Brain microvascular endothelial cell (primary cell): ENCODE measurements at regions not wholly inside any gene's neighbourhood (a gene's known extent, or its start where the extent isn't known, plus 50 kb on each side); places are given as distances from the start of the nearest gene placed in this dataset.

Source experiments
- DNase-seq: peaks from one replicate; pipeline ENCODE4 v3.0.0-alpha.2; 2020
- H3K27ac ChIP-seq: fragments of 250-450 bp; sonication (Bioruptor Pico); 2 replicates; pipeline ENCODE4 v1.5.1; 2020; ENCODE audit warnings: mild to moderate bottlenecking, moderate library complexity
- H3K27me3 ChIP-seq: fragments of 250-450 bp; sonication (Bioruptor Pico); replicated peaks from 2 replicates; pipeline ENCODE4 v1.5.1; 2020; ENCODE audit warnings: mild to moderate bottlenecking
- H3K36me3 ChIP-seq: fragments of 250-450 bp; sonication (Bioruptor Pico); replicated peaks from 2 replicates; pipeline ENCODE4 v1.5.1; 2020; ENCODE audit warnings: mild to moderate bottlenecking
- H3K4me3 ChIP-seq: 2 replicates; pipeline ENCODE4 v1.5.1; 2011; ENCODE audit warnings: low read depth, mild to moderate bottlenecking, control low read depth, low read length, moderate library complexity
- CTCF ChIP-seq: IDR thresholded peaks from 2 replicates; pipeline ENCODE4 v1.5.1; 2011; ENCODE audit warnings: low read depth, mild to moderate bottlenecking, moderate library complexity, low read length, control low read depth, inconsistent platforms; ENCODE audit errors: missing control alignments
- in situ Hi-C: cut with HindIII; loops from 2 replicates; pipeline ENCODE4 v1.10.0; 2017; ENCODE audit warnings: low sequenced_read_pairs, low pct_ligation_motif_present

GRCh38 chr11:112523031-112523430 is 262.4 kb upstream of the PLET1 start:
- in situ Hi-C loops: no loop called here
- H3K27ac ChIP-seq: no peak overlapping the region
- no peak overlapping the region for H3K4me3 ChIP-seq
- no peaks in the 10 kb centered on the region for H3K36me3 ChIP-seq
- no peak for DNase-seq
- TF ChIP-seq CTCF: no peak
- H3K27me3 ChIP-seq: no peaks in the 10 kb centered on the region

GRCh38 chr11:112523477-112523876 is 262.8 kb upstream of the PLET1 start:
- no peaks in the 10 kb centered on the region for H3K27me3 ChIP-seq
- no peak for DNase-seq
- in situ Hi-C loops: no loop called here

GRCh38 chr11:112523951-112524350 is 263.3 kb upstream of the PLET1 start:
- DNase-seq: no peak
- no peaks in the 10 kb centered on the region for H3K27me3 ChIP-seq
- no peak for TF ChIP-seq CTCF
- H3K36me3 ChIP-seq: no peaks in the 10 kb centered on the region
- H3K4me3 ChIP-seq: no peak overlapping the region
- in situ Hi-C loops: no loop called here
- no peak overlapping the region for H3K27ac ChIP-seq

More at GRCh38 chr11:112523477-112523876, 262.8 kb upstream of the PLET1 start:
- no peak for TF ChIP-seq CTCF
- Histone ChIP-seq H3K36me3 (no peaks in the 10 kb centered on the region), H3K4me3 (no peak overlapping the region), H3K27ac (no peak overlapping the region)

- Histone ChIP-seq H3K27me3 (no peaks in the 10 kb centered on the region), H3K36me3 (no peaks in the 10 kb centered on the region), H3K4me3 (no peak overlapping the region), H3K27ac (no peak overlapping the region)
- no peak for TF ChIP-seq CTCF
- in situ Hi-C loops: no loop called here
- no peak for DNase-seq
Measured at GRCh38 chr11:112524798-112525197, 264.1 kb upstream of the PLET1 start.

- in situ Hi-C loops: no loop called here
- no peak for DNase-seq
- Histone ChIP-seq H3K4me3 (no peak overlapping the region), H3K27ac (no peak overlapping the region), H3K36me3 (no peaks in the 10 kb centered on the region), H3K27me3 (no peaks in the 10 kb centered on the region)
- no peak for TF ChIP-seq CTCF
Measured at GRCh38 chr11:112525270-112525669, 264.6 kb upstream of the PLET1 start.

- H3K36me3 ChIP-seq: no peaks in the 10 kb centered on the region
- in situ Hi-C loops: no loop called here
- DNase-seq: no peak
- no peaks in the 10 kb centered on the region for H3K27me3 ChIP-seq
- H3K4me3 ChIP-seq: no peak overlapping the region
- no peak for TF ChIP-seq CTCF
- H3K27ac ChIP-seq: no peak overlapping the region
Measured at GRCh38 chr11:112525844-112526590, 265.4 kb upstream of the PLET1 start.
